ENCODE measurements at regions not wholly inside any gene's neighbourhood (a gene's known extent, or its start where the extent isn't known, plus 50 kb on each side); places are given as distances from the start of the nearest gene placed in this dataset.

- TF ChIP-seq CTCF (IDR thresholded peaks at IDR 0.05) = no peak
- TF ChIP-seq POLR2A (IDR thresholded peaks at IDR 0.05) = peak in 1 of 3 donors; percentile 12
Observed at GRCh38 chr13:109647053-109647452, 139.3 kb downstream of the IRS2 start.
